ES-I3 (cell line): ENCODE measurements at regions not wholly inside any gene's neighbourhood (a gene's known extent, or its start where the extent isn't known, plus 50 kb on each side); places are given as distances from the start of the nearest gene placed in this dataset.
"Not testable (repeated sequence)": the region's sequence is repeated elsewhere in the genome, so short reads cannot be mapped to it uniquely, and the experiment has no call there.

Experiments used
- H3K36me3 ChIP-seq: 2 replicates; pipeline ENCODE4 v1.6.1; 2013; ENCODE audit warnings: mild to moderate bottlenecking, low read length, control low read depth, moderate library complexity; ENCODE audit not compliant: insufficient read depth
- H3K4me1 ChIP-seq: 2 replicates; pipeline ENCODE4 v1.6.1; 2013; ENCODE audit warnings: mild to moderate bottlenecking, control low read depth, low read length; ENCODE audit not compliant: insufficient read depth
- H3K9ac ChIP-seq: 2 replicates; pipeline ENCODE4 v1.6.1; 2013; ENCODE audit warnings: low read depth, mild to moderate bottlenecking, low read length, moderate library complexity
- H3K9me3 ChIP-seq: 2 replicates; pipeline ENCODE4 v1.6.1; 2013; ENCODE audit warnings: mild to moderate bottlenecking, low read length, moderate library complexity; ENCODE audit not compliant: control insufficient read depth, insufficient read depth

- Histone ChIP-seq H3K9ac (no peak overlapping the region), H3K9me3 (no peaks in the 10 kb centered on the region; the same call in 1 of the 2 replicates), H3K36me3 (no peaks in the 10 kb centered on the region), H3K4me1 (no peaks in the 10 kb centered on the region)
Observed at GRCh38 chr17:37859451-37859850, 64.8 kb upstream of the TBC1D3K start.

- not testable (repeated sequence) for H3K4me1 ChIP-seq, H3K9ac ChIP-seq, H3K9me3 ChIP-seq, H3K36me3 ChIP-seq
Observed at GRCh38 chr17:37858391-37858790, 65.8 kb upstream of the TBC1D3K start.

GRCh38 chr17:37856245-37856644 lies 68.0 kb upstream of the TBC1D3K start:
- no peak overlapping the region for H3K9ac ChIP-seq
- no peaks in the 10 kb centered on the region for H3K4me1 ChIP-seq
- H3K9me3 ChIP-seq: no peaks in the 10 kb centered on the region; the same call in 1 of the 2 replicates
- H3K36me3 ChIP-seq: no peaks in the 10 kb centered on the region

GRCh38 chr17:37849617-37849972 lies 74.6 kb upstream of the TBC1D3K start:
- Histone ChIP-seq H3K9ac (no peak overlapping the region), H3K4me1 (no peaks in the 10 kb centered on the region), H3K36me3 (no peaks in the 10 kb centered on the region), H3K9me3 (no peaks in the 10 kb centered on the region)

GRCh38 chr17:37848690-37849616 lies 75.3 kb upstream of the TBC1D3K start:
- Histone ChIP-seq H3K36me3 (no peaks in the 10 kb centered on the region), H3K9me3 (no peaks in the 10 kb centered on the region), H3K9ac (no peak overlapping the region), H3K4me1 (no peaks in the 10 kb centered on the region)

- Histone ChIP-seq H3K36me3 (no peaks in the 10 kb centered on the region), H3K9ac (no peak overlapping the region), H3K9me3 (no peaks in the 10 kb centered on the region), H3K4me1 (no peaks in the 10 kb centered on the region)
Observed at GRCh38 chr17:37847811-37848331, 76.3 kb upstream of the TBC1D3K start.

- no peaks in the 10 kb centered on the region for H3K36me3 ChIP-seq
- H3K9ac ChIP-seq: no peak overlapping the region
- H3K4me1 ChIP-seq: no peaks in the 10 kb centered on the region
- no peaks in the 10 kb centered on the region for H3K9me3 ChIP-seq
Observed at GRCh38 chr17:37847102-37847501, 77.1 kb upstream of the TBC1D3K start.

GRCh38 chr17:37844977-37845293 lies 79.3 kb upstream of the TBC1D3K start:
- Histone ChIP-seq H3K9ac (peak overlapping the region; percentile 46; the same call in 1 of the 2 replicates), H3K36me3 (no peaks in the 10 kb centered on the region), H3K4me1 (no peaks in the 10 kb centered on the region), H3K9me3 (no peaks in the 10 kb centered on the region)

- H3K9me3 ChIP-seq: no peaks in the 10 kb centered on the region
- H3K9ac ChIP-seq: peak overlapping the region; percentile 46; the same call in 1 of the 2 replicates
- H3K36me3 ChIP-seq: no peaks in the 10 kb centered on the region
- no peaks in the 10 kb centered on the region for H3K4me1 ChIP-seq
Observed at GRCh38 chr17:37844158-37844976, 79.8 kb upstream of the TBC1D3K start.

GRCh38 chr17:37842401-37842800 lies 81.8 kb upstream of the TBC1D3K start:
- Histone ChIP-seq H3K9ac (no peak overlapping the region), H3K4me1 (no peaks in the 10 kb centered on the region)

GRCh38 chr17:37841232-37841631 lies 83.0 kb upstream of the TBC1D3K start:
- Histone ChIP-seq H3K9ac (no peak overlapping the region), H3K36me3 (no peaks in the 10 kb centered on the region), H3K4me1 (no peaks in the 10 kb centered on the region)

More at GRCh38 chr17:37842401-37842800, 81.8 kb upstream of the TBC1D3K start:
- Histone ChIP-seq H3K36me3 (no peaks in the 10 kb centered on the region), H3K9me3 (no peaks in the 10 kb centered on the region)

GRCh38 chr17:37840576-37840975 lies 83.6 kb upstream of the TBC1D3K start:
- no peak overlapping the region for H3K9ac ChIP-seq
- no peaks in the 10 kb centered on the region for H3K9me3 ChIP-seq
- H3K36me3 ChIP-seq: no peaks in the 10 kb centered on the region
- H3K4me1 ChIP-seq: no peaks in the 10 kb centered on the region

More at GRCh38 chr17:37841232-37841631, 83.0 kb upstream of the TBC1D3K start:
- no peaks in the 10 kb centered on the region for H3K9me3 ChIP-seq

- H3K4me1 ChIP-seq: no peaks in the 10 kb centered on the region
- H3K36me3 ChIP-seq: no peaks in the 10 kb centered on the region
- H3K9ac ChIP-seq: no peak overlapping the region
- no peaks in the 10 kb centered on the region for H3K9me3 ChIP-seq
Observed at GRCh38 chr17:37839196-37839978, 84.8 kb upstream of the TBC1D3K start.

- no peak overlapping the region for H3K9ac ChIP-seq
- no peaks in the 10 kb centered on the region for H3K36me3 ChIP-seq
- H3K4me1 ChIP-seq: no peaks in the 10 kb centered on the region
- H3K9me3 ChIP-seq: no peaks in the 10 kb centered on the region
Observed at GRCh38 chr17:37838276-37838675, 85.9 kb upstream of the TBC1D3K start.
